Erythroblast (primary cell): ENCODE measurements at regions not wholly inside any gene's neighbourhood (a gene's known extent, or its start where the extent isn't known, plus 50 kb on each side); places are given as distances from the start of the nearest gene placed in this dataset.

Experiments
- GATA1 ChIP-seq: IDR thresholded peaks from 2 replicates; pipeline ENCODE4 v1.6.1; 2011; ENCODE audit warnings: low read depth, mild to moderate bottlenecking, control low read depth, low read length, moderate library complexity
- POLR2A ChIP-seq: IDR thresholded peaks from 2 replicates; pipeline ENCODE4 v1.6.1; 2011; ENCODE audit warnings: mild to moderate bottlenecking, low read length

GRCh38 chr4:22607382-22607781 lies 85.4 kb upstream of the GBA3 start:
- TF ChIP-seq POLR2A (no peak), GATA1 (no peak)
